ENCODE measurements at regions not wholly inside any gene's neighbourhood (a gene's known extent, or its start where the extent isn't known, plus 50 kb on each side); places are given as distances from the start of the nearest gene placed in this dataset.

DNA sequence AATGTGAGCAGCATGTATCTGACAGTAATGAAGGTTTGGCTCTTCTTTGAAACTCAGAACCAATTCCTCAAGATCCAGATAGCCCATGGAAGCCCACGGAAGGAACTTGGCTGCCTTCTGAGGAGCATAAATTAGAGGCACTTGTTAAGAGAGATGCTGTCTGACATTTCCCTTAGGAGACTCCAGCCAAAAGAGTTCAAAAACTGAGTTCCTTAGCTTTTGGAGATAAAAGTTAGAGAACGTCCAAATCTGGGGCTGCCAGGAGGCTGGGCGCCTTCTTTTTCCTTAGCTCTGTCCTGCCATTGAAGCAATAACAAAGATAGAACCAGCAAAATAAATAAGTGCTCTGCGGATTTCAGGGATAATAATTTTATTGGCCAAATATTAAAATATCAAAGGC is 439.6 kb upstream of the USP24 start:
- TF ChIP-seq ZNF274 (IDR thresholded peaks at IDR 0.05; ENCODE audit: low read depth, low read length) (no peak), YY1 (IDR thresholded peaks at IDR 0.05; ENCODE audit: insufficient read depth, insufficient read length) (no peak)

Measured in NT2/D1 (cell line).